ENCODE measurements at regions not wholly inside any gene's neighbourhood (a gene's known extent, or its start where the extent isn't known, plus 50 kb on each side); places are given as distances from the start of the nearest gene placed in this dataset.
A peak's percentile ranks its signal among the peaks of the same experiment; 100 is the strongest.

GRCh38 chr6:91305755-91306154 is 718.9 kb upstream of the MAP3K7 start:
- no peak for DNase-seq

DNA sequence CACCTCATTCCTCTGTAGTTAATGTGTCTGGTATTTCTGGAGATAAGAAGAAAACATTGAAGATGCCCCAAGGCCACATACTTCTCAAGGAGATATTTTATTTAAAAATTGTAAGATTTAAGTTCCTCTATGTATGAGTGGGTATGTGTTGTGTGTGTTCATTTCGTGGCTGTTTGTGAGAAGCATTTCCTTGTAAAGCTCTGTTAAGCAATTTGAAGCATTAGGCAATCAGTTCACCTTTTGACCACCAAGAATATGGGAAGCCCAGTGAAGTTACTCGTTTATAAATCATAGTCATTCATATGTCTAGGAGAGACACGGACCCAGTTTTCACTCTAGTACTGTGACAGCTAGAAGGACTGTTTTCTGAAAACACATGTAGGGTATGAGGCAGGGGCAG is 717.6 kb upstream of the MAP3K7 start:
- DNase-seq: no peak

DNA sequence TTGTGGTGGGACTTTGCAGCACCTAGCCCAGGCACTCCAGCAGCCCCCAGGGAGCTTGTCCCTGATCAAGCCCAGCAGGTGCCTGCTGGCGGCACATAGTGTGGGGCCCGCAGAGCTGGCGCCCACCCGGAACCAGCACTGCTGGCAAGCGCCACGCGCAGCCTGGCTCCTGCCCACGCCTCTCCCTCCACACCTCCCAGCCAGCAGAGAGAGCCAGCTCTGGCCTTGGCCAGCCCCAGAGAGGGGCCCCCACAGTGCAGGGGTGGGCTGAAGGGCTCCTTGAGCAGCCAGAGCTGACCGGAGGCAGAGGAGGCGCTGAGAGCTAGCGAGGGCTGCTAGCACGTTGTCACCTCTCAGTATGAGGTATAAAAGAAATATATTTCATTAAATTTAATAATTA is 716.5 kb upstream of the MAP3K7 start:
- DNase-seq: no peak

GRCh38 chr6:91299544-91300491 is 712.9 kb upstream of the MAP3K7 start:
- DNase-seq: peak; percentile 22

GRCh38 chr6:91298543-91299145 is 711.8 kb upstream of the MAP3K7 start:
- DNase-seq: no peak

- no peak for DNase-seq
Measured at GRCh38 chr6:91293395-91293794, 706.5 kb upstream of the MAP3K7 start.

DNA sequence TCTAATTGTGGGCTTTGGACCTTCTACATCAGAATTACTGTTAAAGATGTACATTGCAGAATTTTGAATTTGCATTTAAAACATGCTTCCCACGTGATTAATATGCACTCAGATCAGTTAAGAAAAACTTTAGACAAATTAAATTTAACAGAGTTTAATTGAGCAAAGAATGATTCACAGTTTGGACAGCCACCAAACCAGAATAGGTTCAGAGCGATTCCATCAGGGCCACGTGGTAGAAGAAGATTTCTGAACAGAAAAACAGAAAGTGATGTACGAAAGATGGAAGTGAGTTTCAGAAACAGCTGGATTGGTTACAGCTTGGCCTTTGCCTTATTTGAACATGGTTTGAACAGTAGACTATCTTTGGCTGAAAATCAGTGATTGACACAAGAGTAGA is 704.2 kb upstream of the MAP3K7 start:
- no peak for DNase-seq

DNA sequence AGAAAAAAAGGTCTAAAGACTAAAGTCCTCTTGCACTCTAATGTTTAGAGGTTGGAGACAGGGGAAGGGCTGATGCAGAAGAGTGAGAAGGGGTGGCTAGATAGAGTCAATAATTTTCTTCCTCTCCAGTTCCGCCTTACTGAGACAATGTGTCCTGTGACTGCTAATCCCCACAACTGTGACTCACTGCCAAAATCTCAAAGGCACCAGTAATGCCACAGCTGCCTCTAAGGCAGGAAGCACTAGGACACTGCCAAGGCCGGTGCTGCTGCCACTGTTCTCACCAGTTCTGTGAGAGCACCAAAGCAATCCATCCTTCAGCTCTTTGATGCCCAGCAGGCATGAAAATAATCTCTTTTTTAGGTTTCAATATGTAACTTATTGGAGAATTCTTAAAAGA is 701.9 kb upstream of the MAP3K7 start:
- no peak for DNase-seq

GRCh38 chr6:91281901-91282300 is 695.0 kb upstream of the MAP3K7 start:
- DNase-seq: no peak

DNA sequence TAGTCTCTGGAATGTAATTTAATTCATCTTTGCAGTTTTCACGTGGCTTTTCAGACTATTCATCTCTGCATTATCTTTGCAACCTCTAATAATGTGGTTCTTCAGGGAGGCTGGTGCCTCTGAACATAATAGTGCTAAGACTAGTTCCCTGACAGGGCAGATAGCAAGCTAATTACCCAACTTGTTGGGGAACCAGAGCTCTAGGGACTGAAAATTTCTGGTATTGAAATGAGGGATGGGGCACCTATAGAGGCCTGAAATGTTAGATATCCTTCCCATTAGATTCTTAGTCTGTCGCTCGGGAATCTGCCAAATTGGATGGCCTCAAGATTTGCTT is 693.6 kb upstream of the MAP3K7 start:
- DNase-seq: no peak

DNA sequence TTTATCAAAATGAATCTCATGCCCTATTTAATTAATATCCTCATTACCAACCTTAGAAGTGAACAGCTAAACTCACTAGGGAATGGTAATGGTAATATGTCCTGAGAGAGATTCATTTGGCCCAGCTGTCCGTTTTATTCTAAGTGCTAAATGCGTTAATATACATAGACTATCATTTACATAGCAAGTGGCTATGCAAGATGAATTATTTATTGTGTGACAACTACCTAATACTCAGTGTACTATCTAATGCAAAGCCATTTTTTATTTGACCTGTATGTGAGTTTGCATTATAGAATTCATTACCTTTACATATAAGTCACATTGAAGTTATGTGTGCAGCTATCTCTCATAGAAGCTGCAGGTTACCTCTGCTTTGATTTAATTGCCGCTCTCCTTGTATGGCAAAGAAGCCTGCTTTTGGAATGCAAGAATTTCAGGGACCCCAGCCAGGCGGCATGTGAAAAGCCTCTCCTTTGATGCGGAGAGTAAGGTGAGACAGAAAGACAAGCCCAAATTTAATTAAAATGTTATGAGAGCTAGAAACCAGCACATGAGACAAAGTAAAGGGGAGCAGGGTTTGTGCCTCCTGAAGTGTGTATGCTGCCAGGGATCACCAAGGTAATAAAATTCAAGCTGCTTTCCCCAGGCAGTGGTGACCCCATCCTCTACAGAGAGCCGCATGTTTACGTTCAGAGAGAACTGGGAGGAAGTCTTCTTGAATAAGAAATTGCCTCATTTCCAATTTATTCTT is 693.0 kb upstream of the MAP3K7 start:
- no peak for DNase-seq

DNA sequence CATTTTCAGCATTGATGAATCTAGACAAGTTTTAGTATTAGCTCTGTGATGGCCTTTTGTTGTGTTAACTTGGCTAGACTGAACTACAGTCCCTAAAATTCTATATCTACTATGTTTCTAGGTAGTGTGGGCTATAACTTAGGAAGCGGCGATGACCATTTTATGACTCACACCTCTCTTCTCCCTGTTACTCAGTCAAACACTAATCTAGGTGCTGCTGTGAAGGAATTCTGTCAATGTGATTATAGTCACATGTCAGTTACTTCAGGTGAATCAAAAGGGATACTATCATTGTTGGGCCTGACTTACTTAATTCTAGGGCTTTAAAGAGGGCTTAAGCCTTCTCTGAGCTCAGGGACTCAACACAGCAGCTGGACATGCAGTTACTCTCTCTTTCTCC is 691.5 kb upstream of the MAP3K7 start:
- no peak for DNase-seq

DNA sequence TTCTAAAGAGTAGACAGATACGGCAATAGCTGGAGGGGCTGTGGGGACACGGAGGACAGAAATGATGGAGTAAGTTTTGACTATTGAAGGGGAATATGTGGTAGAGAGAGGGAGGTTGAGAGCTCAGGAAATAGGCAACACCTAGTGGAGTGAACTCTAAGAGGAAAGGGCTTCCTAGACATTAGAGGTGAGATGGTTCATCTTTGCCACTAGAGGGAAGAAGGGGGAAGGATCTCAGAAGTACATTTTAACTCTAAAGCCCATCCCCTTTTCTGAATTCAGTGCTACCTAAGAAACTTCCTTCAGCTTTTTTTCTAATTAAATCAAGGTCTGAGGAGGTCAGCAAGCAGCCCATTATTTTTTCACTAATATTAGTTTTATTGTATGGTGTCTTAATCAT is 689.4 kb upstream of the MAP3K7 start:
- no peak for DNase-seq

DNA sequence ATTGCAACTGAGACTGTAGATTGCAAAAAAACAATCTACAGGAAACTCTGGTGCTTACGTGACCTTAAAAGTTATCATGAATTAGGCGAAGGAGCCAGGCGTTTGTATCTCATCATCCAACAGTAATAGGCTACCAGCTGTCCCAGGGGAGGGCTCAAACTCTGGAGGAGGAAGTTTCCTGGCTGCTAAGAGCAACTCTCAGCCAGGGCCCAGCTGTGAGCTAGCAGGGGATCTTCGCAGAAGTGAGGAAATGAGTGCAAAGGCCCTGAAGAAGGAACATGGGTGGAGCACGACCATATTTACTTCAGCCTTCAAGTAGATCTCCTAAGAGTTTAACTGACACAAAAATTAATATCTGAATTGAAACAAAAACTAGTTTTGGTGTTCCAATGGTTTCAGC is 686.9 kb upstream of the MAP3K7 start:
- DNase-seq: no peak

DNA sequence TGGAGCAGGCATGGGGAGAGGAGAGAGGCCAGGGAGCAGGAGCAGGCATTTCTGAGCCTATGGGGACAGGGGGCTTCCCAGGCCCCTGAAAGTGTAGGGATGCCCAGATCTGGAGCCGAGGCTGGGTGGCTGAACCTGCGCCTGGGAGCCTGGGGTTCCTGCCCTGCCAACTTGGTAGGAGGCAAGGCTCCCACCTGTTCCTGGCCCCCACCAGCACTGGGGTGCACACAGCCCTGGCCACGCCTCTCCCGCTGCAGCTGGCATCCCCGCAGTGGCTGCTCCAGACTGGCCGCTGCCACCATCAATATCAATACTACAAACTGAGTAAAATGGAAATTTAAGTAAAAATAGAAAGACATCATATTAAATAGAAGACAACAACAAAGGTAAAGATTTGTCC is 684.9 kb upstream of the MAP3K7 start:
- no peak for DNase-seq

DNA sequence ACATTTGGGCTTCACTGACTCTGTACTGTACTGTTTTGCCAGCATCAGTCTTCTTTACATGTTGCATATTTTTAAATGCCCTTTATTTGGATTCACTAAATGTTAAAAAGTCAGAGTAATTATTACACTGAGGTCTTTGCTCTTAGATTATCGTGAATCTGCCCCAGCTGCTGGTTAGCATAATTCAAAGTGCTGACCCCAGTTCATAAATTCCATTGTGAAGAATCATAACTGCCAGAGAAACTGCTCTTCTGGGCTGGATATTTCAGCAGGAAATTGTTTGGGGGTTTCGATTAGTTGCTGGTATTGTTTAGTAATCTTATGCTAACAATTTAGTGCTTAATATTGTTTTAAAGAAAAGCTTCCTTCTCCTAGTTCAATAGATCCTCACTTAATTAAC is 682.1 kb upstream of the MAP3K7 start:
- DNase-seq: peak; percentile 36

- DNase-seq: no peak
Measured at GRCh38 chr6:91267246-91267645, 680.4 kb upstream of the MAP3K7 start.

DNA sequence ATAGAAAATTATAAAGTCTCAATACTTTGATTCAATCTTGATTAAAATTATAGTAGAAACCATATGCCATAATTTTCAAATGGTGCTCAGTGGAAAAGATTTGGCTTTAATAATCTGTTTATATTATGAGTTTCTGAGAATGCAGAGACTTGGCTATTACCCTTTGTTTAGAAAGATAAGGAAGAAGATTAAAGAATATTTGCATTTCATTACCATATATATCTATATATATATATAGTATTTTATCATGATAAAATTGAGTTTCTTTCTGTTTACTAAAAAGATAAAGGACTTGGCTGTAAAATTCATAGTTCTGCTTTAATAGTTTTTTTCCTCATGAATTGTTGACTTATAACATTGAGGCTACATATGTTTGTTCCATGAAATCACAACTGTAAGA is 679.3 kb upstream of the MAP3K7 start:
- no peak for DNase-seq

DNA sequence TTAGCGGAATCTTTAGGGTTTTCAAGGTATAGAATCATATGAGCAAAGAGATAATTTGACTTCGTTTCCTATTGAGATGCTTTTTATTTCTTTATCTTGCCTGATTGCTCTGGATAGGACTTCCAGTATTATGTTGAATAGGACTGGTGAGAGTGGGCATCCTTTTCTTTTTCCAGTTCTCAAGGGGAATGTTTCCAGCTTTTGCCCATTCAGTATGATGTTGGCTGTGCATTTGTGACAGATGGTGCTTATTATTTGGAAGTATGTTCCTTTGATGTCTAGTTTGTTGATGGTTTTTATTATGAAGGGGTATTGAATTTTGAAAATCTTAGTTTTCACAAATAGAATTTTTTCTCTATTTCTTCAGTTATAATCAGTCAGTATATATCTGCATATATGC is 656.6 kb upstream of the MAP3K7 start:
- no peak for DNase-seq

GRCh38 chr6:91242614-91242949 is 655.7 kb upstream of the MAP3K7 start:
- DNase-seq: no peak

DNA sequence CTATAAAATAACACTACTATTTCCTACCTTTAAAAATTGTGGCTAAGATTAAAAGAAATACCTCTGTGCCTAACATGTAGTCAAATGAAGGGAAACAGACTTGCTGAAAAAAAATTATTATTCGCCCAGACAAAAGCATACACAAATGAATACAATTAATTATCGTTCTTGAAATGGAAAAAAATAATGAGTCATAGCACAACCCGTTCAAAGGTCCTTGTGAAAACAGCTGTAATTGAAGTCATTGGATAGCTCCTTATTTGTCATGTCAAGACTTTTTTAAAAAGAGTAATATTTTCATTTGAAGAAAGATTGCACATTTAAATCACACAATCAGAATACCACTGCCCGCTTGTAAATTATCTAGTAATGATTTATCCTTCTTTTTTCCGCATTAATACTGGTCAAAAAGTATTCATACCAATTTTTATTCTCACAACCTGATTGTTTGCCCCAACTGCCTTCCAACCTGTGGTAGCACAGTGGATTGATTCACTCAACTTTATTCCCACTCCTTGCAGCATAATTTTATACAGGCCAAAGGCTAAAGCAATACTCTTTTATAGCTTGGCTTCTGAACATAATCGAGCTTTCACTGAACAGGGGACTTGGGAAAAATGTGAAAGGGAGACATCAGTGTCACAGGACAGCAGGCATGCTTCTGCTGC is 655.2 kb upstream of the MAP3K7 start:
- no peak for DNase-seq

DNA sequence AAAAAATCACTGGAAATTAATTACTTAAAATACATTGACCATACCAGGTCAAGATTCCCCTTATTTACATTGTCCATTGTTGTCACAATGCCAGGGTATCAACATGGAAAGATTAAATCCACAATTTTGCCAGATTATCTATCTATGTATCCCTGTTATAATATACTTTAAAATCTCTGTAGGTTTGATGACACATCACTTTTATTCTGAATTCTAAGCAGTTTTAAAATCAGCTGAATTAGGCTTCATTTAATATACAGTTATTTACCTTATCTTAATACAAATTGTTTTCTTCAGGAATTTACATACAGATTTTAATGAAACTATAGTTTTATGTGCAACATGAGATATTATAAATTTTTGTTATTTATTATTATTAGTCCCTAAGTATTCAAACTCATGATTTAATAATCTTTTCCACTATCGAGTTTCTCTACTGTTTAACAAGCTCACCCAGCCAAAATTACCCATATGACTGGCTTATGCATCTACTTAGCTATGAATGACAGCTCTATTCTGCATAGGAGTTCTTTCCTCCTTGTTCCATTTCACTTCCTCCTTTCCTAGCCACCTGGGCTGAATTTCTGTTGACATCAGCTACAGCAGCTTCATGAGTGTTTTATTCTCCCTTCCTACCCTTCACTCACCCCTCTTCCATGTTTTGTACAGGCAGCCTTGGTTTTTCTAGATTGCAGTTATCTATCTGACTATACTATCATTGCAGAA is 654.2 kb upstream of the MAP3K7 start:
- no peak for DNase-seq

Measured in fibroblast of upper back skin (primary cell).